Testis (tissue), 2 donors: ENCODE measurements at regions not wholly inside any gene's neighbourhood (a gene's known extent, or its start where the extent isn't known, plus 50 kb on each side); places are given as distances from the start of the nearest gene placed in this dataset.

Experiments used
- POLR2A ChIP-seq: fragments of 450-650 bp; IDR thresholded peaks from one replicate; pipeline ENCODE4 v1.6.1; 2017; ENCODE audit warnings: antibody characterized with exemption, mild to moderate bottlenecking, moderate library complexity
- TF ChIP-seq, protein P1 (sequence below), 3 experiments: fragments of 450-650 bp in 2 of 3; fragments of 200-600 bp in 1 of 3; sonication (generic) in 1 of 3; IDR thresholded peaks; one replicate each; pipeline ENCODE4 v1.5.1; 2016 to 2019; ENCODE audit warnings: antibody characterized with exemption in 3 of 3, mild to moderate bottlenecking in 2 of 3, moderate library complexity in 1 of 3

DNA sequence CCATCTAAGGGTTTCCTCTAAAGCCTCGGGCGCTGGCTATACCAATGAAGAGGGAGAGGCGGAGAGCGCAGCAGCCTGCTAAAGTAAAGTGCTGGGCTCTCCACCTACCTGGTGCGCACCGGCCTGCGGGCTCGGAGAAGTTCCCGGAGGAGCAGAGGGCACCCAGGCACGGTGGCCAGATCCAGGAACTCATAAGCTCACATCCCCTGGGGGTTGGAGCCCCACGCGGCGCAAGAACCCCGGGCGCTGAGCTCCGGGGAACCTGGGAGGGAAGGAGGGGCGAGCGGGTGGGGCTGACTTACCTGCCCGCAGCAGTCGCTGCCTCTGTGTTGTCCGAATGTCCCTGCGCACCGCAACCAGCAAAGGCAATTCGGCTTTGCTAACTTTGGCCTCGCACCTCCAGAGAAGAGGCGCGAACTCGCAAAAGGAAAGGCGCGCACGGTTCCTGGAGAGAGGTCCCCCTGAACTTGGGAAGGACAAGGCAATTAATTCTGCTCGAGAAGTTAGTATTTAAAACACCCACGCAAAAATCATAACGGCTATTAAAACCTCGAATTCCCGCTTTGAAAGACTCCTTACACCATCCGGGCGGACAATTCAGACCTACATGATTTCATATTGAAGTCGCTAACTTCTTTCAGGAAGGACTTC, 127.6 kb upstream of the C11orf58 start:
- TF ChIP-seq, protein P1, sequence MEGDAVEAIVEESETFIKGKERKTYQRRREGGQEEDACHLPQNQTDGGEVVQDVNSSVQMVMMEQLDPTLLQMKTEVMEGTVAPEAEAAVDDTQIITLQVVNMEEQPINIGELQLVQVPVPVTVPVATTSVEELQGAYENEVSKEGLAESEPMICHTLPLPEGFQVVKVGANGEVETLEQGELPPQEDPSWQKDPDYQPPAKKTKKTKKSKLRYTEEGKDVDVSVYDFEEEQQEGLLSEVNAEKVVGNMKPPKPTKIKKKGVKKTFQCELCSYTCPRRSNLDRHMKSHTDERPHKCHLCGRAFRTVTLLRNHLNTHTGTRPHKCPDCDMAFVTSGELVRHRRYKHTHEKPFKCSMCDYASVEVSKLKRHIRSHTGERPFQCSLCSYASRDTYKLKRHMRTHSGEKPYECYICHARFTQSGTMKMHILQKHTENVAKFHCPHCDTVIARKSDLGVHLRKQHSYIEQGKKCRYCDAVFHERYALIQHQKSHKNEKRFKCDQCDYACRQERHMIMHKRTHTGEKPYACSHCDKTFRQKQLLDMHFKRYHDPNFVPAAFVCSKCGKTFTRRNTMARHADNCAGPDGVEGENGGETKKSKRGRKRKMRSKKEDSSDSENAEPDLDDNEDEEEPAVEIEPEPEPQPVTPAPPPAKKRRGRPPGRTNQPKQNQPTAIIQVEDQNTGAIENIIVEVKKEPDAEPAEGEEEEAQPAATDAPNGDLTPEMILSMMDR (IDR thresholded peaks at IDR 0.05), result no peak
- no peak for TF ChIP-seq POLR2A
